Endothelial cell of umbilical vein (primary cell): ENCODE measurements at regions not wholly inside any gene's neighbourhood (a gene's known extent, or its start where the extent isn't known, plus 50 kb on each side); places are given as distances from the start of the nearest gene placed in this dataset.

ENCODE experiments used
- FOS ChIP-seq: IDR thresholded peaks from 2 replicates; pipeline ENCODE4 v1.6.1; 2011; ENCODE audit warnings: mild to moderate bottlenecking, low read length, moderate library complexity, borderline replicate concordance; ENCODE audit not compliant: insufficient read depth
- GATA2 ChIP-seq: IDR thresholded peaks from 2 replicates; pipeline ENCODE4 v1.7.0; 2011; ENCODE audit warnings: low read depth, mild to moderate bottlenecking, moderate library complexity, mixed read lengths, low read length; ENCODE audit not compliant: insufficient read length, insufficient read depth
- MAX ChIP-seq: IDR thresholded peaks from 2 replicates; pipeline ENCODE4 v1.6.1; 2011; ENCODE audit not compliant: insufficient read depth, insufficient read length
- MYC ChIP-seq: IDR thresholded peaks from one replicate; pipeline ENCODE4 v1.6.1; 2011; ENCODE audit warnings: mild to moderate bottlenecking, low read depth, low read length
- POLR2A ChIP-seq: IDR thresholded peaks from 2 replicates; pipeline ENCODE4 v1.6.1; 2012; ENCODE audit warnings: low read depth, mild to moderate bottlenecking, control low read depth, low read length
- POLR2AphosphoS5 ChIP-seq: IDR thresholded peaks from 2 replicates; pipeline ENCODE4 v1.6.1; 2012; ENCODE audit warnings: low read depth, mild to moderate bottlenecking, control low read depth, low read length, moderate library complexity; ENCODE audit not compliant: insufficient read depth
- TF ChIP-seq, protein P1 (sequence below), 2 donors: IDR thresholded peaks; 1 replicate in 1 of 2; 2 replicates in 1 of 2; pipeline ENCODE4 v1.5.1; 2011; ENCODE audit warnings: low read length in 2 of 2, mild to moderate bottlenecking in 2 of 2, moderate library complexity in 2 of 2, control low read depth in 1 of 2, inconsistent platforms in 1 of 2, low read depth in 1 of 2; ENCODE audit not compliant: insufficient read depth in 1 of 2; ENCODE audit errors: extremely low read depth in 1 of 2

GRCh38 chrX:121128925-121129877 is 81.8 kb downstream of the GLUD2 start:
- TF ChIP-seq MAX: no peak
- TF ChIP-seq POLR2A: no peak
- no peak for TF ChIP-seq MYC
- TF ChIP-seq, protein P1, sequence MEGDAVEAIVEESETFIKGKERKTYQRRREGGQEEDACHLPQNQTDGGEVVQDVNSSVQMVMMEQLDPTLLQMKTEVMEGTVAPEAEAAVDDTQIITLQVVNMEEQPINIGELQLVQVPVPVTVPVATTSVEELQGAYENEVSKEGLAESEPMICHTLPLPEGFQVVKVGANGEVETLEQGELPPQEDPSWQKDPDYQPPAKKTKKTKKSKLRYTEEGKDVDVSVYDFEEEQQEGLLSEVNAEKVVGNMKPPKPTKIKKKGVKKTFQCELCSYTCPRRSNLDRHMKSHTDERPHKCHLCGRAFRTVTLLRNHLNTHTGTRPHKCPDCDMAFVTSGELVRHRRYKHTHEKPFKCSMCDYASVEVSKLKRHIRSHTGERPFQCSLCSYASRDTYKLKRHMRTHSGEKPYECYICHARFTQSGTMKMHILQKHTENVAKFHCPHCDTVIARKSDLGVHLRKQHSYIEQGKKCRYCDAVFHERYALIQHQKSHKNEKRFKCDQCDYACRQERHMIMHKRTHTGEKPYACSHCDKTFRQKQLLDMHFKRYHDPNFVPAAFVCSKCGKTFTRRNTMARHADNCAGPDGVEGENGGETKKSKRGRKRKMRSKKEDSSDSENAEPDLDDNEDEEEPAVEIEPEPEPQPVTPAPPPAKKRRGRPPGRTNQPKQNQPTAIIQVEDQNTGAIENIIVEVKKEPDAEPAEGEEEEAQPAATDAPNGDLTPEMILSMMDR (IDR thresholded peaks at IDR 0.05; ENCODE audit: extremely low read depth in 1 of 2, insufficient read depth in 1 of 2, low read depth in 1 of 2, low read length in 2 of 2): no peak
- TF ChIP-seq POLR2AphosphoS5: no peak
- TF ChIP-seq GATA2: no peak
- no peak for TF ChIP-seq FOS
